ENCODE measurements at regions not wholly inside any gene's neighbourhood (a gene's known extent, or its start where the extent isn't known, plus 50 kb on each side); places are given as distances from the start of the nearest gene placed in this dataset.

- TF ChIP-seq CTCF (IDR thresholded peaks at IDR 0.05) (no peak), POLR2A (IDR thresholded peaks at IDR 0.05) (no peak)
Measured at GRCh38 chr15:22226034-22226790, 145.9 kb downstream of the OR4M2 start.
